SU-DHL-6 (cell line): ENCODE measurements at regions not wholly inside any gene's neighbourhood (a gene's known extent, or its start where the extent isn't known, plus 50 kb on each side); places are given as distances from the start of the nearest gene placed in this dataset.

Source experiments
- CTCF ChIP-seq: fragments of 200-600 bp; sonication (generic); IDR thresholded peaks from one replicate; pipeline ENCODE4 v1.5.1; 2017; ENCODE audit warnings: antibody characterized with exemption, mild to moderate bottlenecking, low read length, moderate library complexity; ENCODE audit not compliant: insufficient read depth, poor library complexity, severe bottlenecking
- EZH2phosphoT487 ChIP-seq: fragments of 200-600 bp; sonication (generic), shearing (Covaris generic); conservative IDR thresholded peaks from 2 replicates; pipeline ENCODE4 v1.6.1; 2018; ENCODE audit warnings: mild to moderate bottlenecking, antibody characterized with exemption, low read length, moderate library complexity, mixed read lengths

GRCh38 chr4:188727746-188728145 lies 588.5 kb downstream of the TRIML1 start:
- no peak for TF ChIP-seq CTCF
- TF ChIP-seq EZH2phosphoT487, result no peak
